Right forelimb (tissue), 1 donor: ENCODE measurements at regions not wholly inside any gene's neighbourhood (a gene's known extent, or its start where the extent isn't known, plus 50 kb on each side); places are given as distances from the start of the nearest gene placed in this dataset.
"Not testable (repeated sequence)": the region's sequence is repeated elsewhere in the genome, so short reads cannot be mapped to it uniquely, and the experiment has no call there.

ENCODE experiments used
- DNase-seq: peaks from one replicate; pipeline ENCODE4 v3.0.0-alpha.2; 2018

DNA sequence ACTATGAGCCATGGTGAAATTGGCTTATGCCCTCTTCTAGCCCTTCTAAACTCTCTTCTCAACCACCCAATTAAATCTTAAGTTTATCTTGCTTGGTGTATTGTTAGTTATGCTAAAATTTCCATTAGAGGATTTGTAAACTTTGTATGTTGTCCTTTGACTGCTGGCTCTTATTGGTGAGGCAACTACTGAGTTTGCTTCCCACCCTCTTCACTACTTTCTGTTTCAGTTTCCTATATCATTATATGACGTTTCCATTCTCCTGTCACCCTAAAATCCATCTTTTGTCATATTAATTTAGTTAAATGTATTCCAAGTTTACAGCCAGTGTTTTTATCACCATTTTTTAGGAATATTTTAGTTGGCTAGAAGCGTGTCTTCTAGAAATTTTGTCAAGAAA lies 80.9 kb upstream of the VWC2 start:
- no peak for DNase-seq

DNA sequence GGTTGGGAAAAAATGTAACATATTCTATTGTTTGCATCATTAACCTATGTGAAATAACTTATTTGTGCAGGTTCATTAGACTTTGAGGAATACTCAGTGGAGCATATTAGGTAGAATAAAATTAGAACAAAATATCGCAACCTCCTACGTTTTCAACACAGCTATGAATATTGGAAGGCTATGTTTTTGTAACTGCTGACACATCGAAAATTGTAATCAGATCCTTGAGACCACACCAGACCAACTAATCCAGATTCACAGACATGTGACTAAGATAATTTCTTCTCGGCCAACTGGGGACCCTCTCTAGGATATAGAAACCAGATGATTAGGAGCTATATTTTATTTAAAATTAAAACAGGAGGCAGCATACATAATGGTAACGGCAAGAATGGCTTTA lies 77.5 kb upstream of the VWC2 start:
- no peak for DNase-seq

DNA sequence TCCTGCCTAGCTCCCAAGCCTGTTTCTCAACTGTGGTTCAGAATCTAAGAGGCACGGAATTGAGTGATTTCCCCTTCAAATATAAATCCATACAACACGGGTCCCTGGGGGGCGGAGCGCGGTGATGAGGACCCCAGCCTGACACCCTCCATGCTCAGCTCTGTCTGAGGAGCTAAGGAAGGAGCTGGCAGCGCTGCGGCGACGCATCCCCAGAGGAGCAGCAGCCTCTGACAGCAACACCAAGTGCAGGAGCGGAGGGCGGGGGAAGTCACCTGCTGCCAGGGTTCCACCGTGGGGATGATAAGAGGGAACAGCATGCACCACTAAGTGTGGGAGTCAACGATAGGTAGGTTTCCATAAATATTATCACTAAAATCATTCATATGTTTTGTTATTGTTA lies 72.6 kb upstream of the VWC2 start:
- no peak for DNase-seq

DNA sequence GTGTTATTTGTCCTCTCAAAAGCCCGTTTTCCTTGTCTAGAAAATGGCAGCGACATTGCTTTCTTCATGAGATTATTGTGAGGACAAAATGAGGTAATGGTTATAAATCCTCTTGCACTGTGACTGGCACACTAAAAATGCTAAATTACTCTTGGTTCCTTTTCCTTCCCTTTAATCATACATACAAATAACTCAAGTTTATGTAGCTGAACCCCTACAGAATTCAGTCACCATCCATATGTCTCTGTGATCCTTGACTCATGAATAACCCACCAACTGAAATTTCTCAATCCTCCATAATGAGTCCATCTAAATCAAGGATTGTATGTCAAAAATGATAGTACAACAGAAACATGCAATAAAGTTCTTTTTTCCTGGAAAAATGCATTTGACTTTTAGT lies 71.3 kb upstream of the VWC2 start:
- DNase-seq, result no peak

DNA sequence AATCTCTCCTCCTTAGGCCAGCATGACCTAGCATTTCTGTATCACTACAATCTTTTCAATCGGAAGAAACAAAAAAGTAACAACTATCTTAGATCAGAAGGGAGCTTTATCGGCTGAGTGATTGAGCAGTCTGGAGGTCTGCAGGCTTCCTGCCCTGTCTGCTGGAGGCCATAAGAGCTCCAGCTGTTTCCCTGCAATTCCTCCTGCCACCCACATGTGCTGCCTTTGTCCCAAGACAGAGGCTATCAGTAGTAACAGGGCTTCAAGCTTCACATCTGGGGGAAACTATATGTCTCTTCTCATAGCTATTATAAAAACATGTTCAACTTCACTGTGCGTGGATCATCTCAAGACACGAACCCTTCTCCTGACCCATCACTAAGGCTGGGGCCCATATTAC lies 70.1 kb upstream of the VWC2 start:
- DNase-seq, result no peak

DNA sequence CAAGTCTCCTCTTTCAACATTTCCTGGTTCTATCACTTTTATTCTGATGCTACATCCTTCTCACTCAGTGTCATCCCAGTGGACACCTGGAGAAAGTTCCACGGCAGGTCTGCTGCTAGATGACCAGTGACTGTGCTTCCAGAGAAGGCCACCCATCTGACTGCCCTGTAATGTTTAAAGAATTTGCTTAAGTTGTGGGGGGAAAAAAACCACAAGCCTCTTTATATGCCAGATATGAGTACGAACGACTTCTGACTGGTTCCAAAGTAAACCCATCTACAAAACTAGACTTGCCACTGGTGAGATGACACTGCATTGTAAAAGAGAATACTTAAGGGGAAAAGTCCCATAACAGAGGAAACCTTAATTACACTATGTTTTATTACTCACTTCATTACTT lies 69.6 kb upstream of the VWC2 start:
- DNase-seq, result no peak

DNA sequence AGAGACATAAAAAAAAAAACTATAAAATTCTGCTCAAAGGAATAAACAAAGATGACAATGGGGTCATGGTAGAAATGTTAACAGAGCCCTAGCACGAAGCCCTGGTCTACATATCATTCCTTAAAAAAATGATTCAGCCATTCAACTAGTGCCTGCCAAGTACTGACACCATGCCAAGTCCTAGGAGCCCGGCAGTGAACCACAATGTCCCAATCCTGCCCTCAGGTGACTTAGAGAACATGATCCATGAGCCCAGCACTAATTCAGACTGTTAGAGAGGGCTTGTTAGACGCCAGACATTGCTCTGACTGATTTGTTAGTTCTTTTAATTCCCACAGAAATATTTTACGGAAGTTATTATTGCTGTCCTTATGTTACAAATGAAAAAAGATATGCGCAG lies 67.3 kb upstream of the VWC2 start:
- DNase-seq, result no peak

DNA sequence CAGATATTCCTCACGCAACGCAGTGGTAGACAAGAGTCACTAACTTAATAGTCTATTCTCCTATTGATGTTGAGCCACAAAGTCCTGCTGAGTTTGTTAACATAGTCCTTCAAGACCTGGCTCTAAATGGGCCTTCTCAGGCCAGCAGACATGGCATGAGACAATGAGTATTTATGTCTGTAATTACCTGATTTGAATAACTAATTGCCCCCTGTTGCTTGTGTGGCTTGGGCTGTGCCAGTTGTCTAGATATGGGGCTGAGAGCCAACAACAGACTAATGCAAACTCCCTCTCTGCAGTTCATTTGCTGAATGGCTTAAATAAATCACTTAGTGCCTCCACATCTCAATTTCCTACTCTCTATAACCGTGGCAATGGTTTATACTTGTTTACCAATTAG lies 65.5 kb upstream of the VWC2 start:
- DNase-seq, result no peak

DNA sequence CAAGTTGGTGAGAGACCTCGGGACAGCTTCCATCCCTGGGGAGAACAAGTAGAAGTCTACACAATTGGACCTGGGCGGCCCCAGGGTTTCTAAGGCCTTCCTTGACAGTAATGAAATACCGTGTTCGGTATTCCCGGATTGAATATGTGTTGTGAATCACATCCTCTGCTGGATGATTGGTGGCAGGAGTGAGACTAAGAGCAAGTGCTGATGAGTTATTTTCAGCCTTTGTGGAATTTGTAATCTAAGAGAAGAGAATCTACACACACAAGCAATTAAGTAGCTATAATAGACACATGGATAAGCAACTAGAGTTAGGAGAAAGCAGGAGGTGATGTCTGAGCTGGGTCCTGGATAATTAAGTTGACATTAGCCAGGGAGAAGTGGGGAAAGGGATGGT lies 64.8 kb upstream of the VWC2 start:
- no peak for DNase-seq

DNA sequence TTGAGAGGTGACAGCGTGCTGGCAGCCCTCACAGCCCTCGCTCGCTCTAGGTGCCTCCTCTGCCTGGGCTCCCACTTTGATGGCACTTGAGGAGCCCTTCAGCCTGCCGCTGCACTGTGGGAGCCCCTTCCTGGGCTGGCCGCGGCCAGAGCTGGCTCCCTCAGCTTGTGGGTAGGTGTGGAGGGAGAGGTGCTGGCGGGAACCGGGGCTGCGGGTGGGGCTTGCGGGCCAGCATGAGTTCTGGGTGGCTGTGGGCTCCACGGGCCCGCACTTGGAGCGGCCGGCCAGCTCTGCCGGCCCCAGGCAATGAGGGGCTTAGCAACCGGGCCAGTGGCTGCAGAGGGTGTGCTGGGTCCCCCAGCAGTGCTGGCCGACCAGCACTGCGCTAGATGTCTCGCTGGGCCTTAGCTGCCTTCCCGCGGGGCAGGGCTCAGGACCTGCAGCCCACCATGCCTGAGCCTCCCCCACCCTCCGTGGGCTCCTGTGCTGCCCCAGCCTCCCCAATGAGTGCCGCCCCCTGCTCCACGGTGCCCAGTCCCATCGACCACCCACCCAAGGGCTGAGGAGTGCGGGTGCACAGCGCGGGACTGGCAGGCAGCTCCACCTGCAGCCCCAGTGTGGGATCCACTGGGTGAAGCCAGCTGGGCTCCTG lies 62.2 kb upstream of the VWC2 start:
- not testable (repeated sequence) for DNase-seq

DNA sequence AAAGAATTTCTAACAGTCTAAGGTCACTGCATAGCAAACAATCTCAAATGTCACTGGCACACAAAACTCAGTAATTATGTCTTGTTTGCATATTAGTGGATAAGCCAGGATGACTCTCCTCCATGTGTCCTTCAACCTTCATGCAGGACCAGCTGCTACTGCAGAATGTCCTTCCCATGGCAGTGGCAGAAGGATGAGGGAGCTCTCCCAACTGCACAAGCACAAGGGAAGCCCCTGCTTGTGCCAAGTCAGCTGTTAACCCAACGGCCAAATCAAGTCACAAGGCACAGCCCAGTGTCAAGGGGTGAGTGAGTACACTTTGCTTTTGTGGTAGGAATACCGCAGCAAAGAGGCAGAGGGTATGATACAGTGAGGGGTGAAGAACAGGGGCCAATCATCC lies 59.3 kb upstream of the VWC2 start:
- DNase-seq, result no peak

DNA sequence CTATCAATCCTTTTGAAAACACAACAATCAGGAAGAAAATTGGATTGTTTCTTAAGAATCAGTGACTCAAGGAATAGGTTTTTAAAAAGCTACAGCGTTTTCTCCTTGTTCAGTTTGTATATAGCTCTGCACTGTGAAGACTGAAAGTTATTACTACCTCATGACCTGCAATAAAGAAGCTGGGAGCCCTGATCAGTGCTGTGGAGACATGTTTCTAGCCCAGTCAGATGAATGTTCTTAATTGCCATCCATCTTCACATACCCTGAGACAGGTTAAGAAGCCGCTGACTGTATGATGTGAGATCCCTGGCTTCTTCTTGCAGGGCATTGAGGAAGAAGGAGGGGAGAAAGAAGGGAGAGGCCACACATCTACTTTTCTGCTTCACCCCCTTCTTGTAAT lies 58.0 kb upstream of the VWC2 start:
- no peak for DNase-seq

DNA sequence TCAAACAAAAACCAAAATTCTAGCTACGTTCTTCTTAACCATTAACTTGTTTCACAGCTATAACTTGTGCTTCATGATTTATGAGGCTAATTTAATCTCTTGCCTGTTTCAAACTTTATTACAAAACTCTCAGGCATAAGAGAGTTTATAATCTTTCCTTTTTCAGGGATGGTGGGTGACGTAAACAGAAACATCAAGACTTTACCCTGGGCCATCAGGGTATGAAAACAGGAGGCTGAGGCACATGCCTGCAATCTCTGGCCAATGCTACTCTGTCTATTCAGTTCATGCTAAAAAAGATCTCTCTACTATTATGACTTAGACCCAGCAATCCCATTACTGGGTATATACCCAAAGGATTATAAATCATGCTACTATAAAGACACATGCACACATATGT lies 55.9 kb upstream of the VWC2 start:
- no peak for DNase-seq

DNA sequence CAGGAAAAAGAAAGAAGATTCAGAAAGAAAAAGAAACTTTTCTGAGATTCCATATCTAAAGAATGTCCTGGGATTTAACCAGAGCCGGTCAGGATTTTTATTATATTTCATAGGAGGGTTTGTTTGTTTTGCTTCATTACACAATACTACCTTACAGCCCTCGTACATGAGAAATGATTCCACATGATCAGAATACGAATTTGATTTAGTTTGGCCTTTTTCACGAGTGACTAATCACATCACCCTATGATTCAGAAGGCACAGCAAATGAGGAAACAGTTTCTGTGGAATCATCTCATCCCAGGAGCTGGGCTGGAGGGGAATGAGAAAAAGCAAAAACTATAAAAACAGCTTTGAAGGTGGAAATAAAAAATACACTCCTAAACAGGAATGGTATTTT lies 54.7 kb upstream of the VWC2 start:
- DNase-seq, result no peak

DNA sequence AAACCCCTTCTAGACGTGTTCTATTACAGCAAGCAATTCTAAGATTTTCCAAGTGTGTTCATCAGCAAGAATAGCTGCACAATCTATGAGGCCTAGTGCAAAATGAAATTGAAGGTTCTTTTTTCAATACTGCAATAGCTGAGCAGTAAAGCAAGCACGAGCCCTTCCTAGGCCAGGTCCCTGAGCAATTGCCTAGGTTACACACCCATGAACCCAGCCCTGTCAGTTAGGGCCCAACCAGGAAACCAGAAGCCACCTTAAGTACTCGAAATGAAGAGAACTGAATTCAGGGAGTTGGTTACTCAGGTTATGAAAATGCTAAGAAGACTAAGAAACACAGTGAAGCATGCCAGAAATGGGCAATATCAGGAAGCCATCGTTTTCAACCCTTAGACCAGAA lies 52.0 kb upstream of the VWC2 start:
- no peak for DNase-seq
